C4-2B (cell line): ENCODE measurements at regions not wholly inside any gene's neighbourhood (a gene's known extent, or its start where the extent isn't known, plus 50 kb on each side); places are given as distances from the start of the nearest gene placed in this dataset.
"Not testable (repeated sequence)": the region's sequence is repeated elsewhere in the genome, so short reads cannot be mapped to it uniquely, and the experiment has no call there.

Experiments
- H3K27ac ChIP-seq: fragments of 450-650 bp; 2 replicates; pipeline ENCODE4 v1.5.1; 2017
- CTCF ChIP-seq: fragments of 450-650 bp; conservative IDR thresholded peaks from 2 replicates; pipeline ENCODE4 v1.5.1; 2017; ENCODE audit warnings: mild to moderate bottlenecking
- ZFX ChIP-seq: fragments of 450-650 bp; IDR thresholded peaks from 2 replicates; pipeline ENCODE4 v1.6.1; 2017

GRCh38 chr13:78085434-78086225 lies 167.0 kb upstream of the EDNRB start:
- TF ChIP-seq ZFX = no peak
- TF ChIP-seq CTCF = no peak
- H3K27ac ChIP-seq = no peak overlapping the region

GRCh38 chr13:78084401-78084800 lies 165.8 kb upstream of the EDNRB start:
- TF ChIP-seq ZFX (no peak), CTCF (no peak)
- no peak overlapping the region for H3K27ac ChIP-seq

GRCh38 chr13:78078168-78078567 lies 159.5 kb upstream of the EDNRB start:
- no peak overlapping the region for H3K27ac ChIP-seq
- TF ChIP-seq ZFX (no peak), CTCF (no peak)

- TF ChIP-seq CTCF (no peak), ZFX (no peak)
- H3K27ac ChIP-seq = no peak overlapping the region
Measured at GRCh38 chr13:78067290-78067689, 148.7 kb upstream of the EDNRB start.

- TF ChIP-seq ZFX (no peak), CTCF (no peak)
Measured at GRCh38 chr13:78065141-78065540, 146.5 kb upstream of the EDNRB start.

GRCh38 chr13:78061806-78062205 lies 143.2 kb upstream of the EDNRB start:
- TF ChIP-seq CTCF = no peak
- no peak overlapping the region for H3K27ac ChIP-seq

More at GRCh38 chr13:78065141-78065540, 146.5 kb upstream of the EDNRB start:
- H3K27ac ChIP-seq = no peak overlapping the region

GRCh38 chr13:78060966-78061365 lies 142.3 kb upstream of the EDNRB start:
- TF ChIP-seq CTCF (no peak), ZFX (no peak)
- H3K27ac ChIP-seq = no peak overlapping the region

GRCh38 chr13:78056865-78057264 lies 138.2 kb upstream of the EDNRB start:
- H3K27ac ChIP-seq = not testable (repeated sequence)
